ENCODE measurements at regions not wholly inside any gene's neighbourhood (a gene's known extent, or its start where the extent isn't known, plus 50 kb on each side); places are given as distances from the start of the nearest gene placed in this dataset.

DNA sequence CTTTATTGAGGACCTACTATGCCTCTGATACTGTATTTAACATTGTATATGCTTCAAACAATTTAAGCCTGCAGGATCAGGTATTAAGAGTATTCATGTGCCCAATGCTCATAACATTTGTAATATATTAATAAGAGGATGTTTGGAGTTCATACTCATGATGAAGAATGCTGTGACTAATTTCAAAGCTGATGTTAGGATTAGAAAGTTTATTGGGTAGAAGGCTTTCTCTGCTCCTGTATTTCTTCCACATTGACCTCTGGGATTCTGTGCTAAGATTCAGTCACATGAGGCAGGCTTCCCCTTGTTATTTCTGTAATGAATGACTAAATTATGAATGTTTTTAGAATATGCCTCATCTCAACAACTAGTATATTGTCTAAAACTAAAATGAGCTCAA, 456.4 kb downstream of the NFIB start:
- TF ChIP-seq, protein P1, sequence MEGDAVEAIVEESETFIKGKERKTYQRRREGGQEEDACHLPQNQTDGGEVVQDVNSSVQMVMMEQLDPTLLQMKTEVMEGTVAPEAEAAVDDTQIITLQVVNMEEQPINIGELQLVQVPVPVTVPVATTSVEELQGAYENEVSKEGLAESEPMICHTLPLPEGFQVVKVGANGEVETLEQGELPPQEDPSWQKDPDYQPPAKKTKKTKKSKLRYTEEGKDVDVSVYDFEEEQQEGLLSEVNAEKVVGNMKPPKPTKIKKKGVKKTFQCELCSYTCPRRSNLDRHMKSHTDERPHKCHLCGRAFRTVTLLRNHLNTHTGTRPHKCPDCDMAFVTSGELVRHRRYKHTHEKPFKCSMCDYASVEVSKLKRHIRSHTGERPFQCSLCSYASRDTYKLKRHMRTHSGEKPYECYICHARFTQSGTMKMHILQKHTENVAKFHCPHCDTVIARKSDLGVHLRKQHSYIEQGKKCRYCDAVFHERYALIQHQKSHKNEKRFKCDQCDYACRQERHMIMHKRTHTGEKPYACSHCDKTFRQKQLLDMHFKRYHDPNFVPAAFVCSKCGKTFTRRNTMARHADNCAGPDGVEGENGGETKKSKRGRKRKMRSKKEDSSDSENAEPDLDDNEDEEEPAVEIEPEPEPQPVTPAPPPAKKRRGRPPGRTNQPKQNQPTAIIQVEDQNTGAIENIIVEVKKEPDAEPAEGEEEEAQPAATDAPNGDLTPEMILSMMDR (conservative IDR thresholded peaks at IDR 0.05 in 1 of 2, IDR thresholded peaks at IDR 0.05 in 1 of 2; ENCODE audit: low read depth in 1 of 2, low read length in 2 of 2) = no peak
- no peak for TF ChIP-seq EZH2 (IDR thresholded peaks at IDR 0.05; ENCODE audit: low read length, missing control alignments)
